ENCODE measurements at regions not wholly inside any gene's neighbourhood (a gene's known extent, or its start where the extent isn't known, plus 50 kb on each side); places are given as distances from the start of the nearest gene placed in this dataset.

DNA sequence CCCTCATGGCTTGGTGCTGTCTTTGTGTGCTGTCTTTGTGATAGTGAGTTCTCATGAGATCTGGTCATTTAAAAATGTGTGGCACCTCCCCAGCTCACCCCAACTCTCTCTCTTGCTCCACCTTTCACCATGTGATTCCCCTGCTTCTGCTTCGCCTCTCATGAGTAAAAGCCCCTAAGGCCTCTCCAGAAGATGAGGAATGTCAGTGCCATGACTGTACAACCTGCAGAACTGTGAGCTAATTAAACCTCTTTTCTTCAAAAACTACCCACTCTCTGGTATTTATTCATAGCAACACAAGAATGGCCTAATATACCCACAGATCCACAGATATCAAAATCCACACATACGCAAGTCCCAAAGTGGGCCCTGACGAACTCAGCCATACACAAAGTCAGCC lies 88.9 kb upstream of the PPP2R5A start:
- TF ChIP-seq YY1 (IDR thresholded peaks at IDR 0.05; ENCODE audit: insufficient read depth, insufficient read length) (no peak), ZNF274 (IDR thresholded peaks at IDR 0.05; ENCODE audit: low read depth, low read length) (no peak), SUZ12 (IDR thresholded peaks at IDR 0.05; ENCODE audit: extremely low read depth, insufficient read depth, insufficient read length) (no peak)

Data from NT2/D1 (cell line).